B cell (primary cell): ENCODE measurements at regions not wholly inside any gene's neighbourhood (a gene's known extent, or its start where the extent isn't known, plus 50 kb on each side); places are given as distances from the start of the nearest gene placed in this dataset.

Source experiments
- EZH2 ChIP-seq: IDR thresholded peaks from 2 replicates; pipeline ENCODE4 v1.6.1; 2012; ENCODE audit warnings: borderline replicate concordance, low read depth, mild to moderate bottlenecking, moderate library complexity, low read length; ENCODE audit not compliant: insufficient read depth, poor library complexity, severe bottlenecking
- TF ChIP-seq, protein P1 (sequence below): fragments of 200-600 bp; IDR thresholded peaks from one replicate; pipeline ENCODE4 v1.8.0; 2022; ENCODE audit warnings: antibody characterized with exemption, mild to moderate bottlenecking

DNA sequence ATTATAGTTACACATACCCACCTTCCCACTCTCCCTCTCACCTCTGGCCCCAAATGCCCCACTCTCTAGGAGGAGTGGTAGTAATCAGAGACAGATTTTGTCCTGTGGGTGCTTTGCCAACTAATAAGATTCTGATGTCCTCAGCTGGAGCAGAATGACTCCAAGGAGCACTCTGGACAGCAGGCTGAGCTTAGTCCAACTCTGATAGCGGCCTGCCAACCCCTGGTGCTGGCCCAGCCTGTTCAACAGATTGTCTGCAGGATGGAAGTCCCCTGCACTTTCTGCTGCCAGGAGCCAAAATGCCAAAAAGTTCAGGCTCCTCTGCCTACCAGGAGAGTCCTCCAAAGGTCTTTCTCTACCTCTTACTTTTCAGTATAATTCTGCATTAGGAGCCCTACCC lies 160.5 kb upstream of the UMPS start:
- TF ChIP-seq, protein P1, sequence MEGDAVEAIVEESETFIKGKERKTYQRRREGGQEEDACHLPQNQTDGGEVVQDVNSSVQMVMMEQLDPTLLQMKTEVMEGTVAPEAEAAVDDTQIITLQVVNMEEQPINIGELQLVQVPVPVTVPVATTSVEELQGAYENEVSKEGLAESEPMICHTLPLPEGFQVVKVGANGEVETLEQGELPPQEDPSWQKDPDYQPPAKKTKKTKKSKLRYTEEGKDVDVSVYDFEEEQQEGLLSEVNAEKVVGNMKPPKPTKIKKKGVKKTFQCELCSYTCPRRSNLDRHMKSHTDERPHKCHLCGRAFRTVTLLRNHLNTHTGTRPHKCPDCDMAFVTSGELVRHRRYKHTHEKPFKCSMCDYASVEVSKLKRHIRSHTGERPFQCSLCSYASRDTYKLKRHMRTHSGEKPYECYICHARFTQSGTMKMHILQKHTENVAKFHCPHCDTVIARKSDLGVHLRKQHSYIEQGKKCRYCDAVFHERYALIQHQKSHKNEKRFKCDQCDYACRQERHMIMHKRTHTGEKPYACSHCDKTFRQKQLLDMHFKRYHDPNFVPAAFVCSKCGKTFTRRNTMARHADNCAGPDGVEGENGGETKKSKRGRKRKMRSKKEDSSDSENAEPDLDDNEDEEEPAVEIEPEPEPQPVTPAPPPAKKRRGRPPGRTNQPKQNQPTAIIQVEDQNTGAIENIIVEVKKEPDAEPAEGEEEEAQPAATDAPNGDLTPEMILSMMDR = no peak
- no peak for TF ChIP-seq EZH2
